GM13976 (cell line): ENCODE measurements at regions not wholly inside any gene's neighbourhood (a gene's known extent, or its start where the extent isn't known, plus 50 kb on each side); places are given as distances from the start of the nearest gene placed in this dataset.

Experiments used
- DNase-seq: peaks from one replicate; pipeline ENCODE4 v3.0.0; 2012; ENCODE audit warnings: low spot score
- CTCF ChIP-seq: IDR thresholded peaks from 2 replicates; pipeline ENCODE4 v1.5.1; 2012; ENCODE audit warnings: borderline replicate concordance, mild to moderate bottlenecking; ENCODE audit not compliant: insufficient read depth; ENCODE audit errors: extremely low read depth, missing control alignments, control extremely low read depth
- in situ Hi-C: fragments of 300-500 bp; cut with MboI; formaldehyde crosslinking; loops from one replicate; pipeline ENCODE4 v1.12.0; 2022; ENCODE audit warnings: low sequenced_read_pairs, mixed read lengths, inconsistent platforms; ENCODE audit not compliant: unreplicated experiment

- no peak for TF ChIP-seq CTCF
- in situ Hi-C loops: no loop called here
- no peak for DNase-seq
Measured at GRCh38 chr12:38399711-38400206, 83.2 kb downstream of the ALG10B start.

DNA sequence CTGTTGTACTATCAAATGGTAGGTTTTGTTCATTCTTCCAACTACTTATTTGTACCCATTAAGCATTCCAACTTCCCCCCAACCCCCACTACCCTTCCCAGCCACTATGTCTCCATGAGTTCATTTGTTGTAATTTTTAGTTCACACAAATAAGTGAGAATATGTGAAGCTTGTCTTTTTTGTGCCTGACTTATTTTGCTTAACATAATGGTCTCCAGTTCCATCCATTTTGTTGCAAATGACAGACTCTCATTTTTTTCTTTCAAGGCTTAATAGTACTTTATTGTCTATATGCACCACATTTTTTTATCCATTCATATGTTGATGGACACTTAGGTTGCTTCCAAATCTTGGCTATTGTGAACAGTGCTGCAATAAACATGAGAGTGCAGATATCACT, 86.2 kb downstream of the ALG10B start:
- in situ Hi-C loops: no loop called here
- TF ChIP-seq CTCF: no peak
- no peak for DNase-seq

DNA sequence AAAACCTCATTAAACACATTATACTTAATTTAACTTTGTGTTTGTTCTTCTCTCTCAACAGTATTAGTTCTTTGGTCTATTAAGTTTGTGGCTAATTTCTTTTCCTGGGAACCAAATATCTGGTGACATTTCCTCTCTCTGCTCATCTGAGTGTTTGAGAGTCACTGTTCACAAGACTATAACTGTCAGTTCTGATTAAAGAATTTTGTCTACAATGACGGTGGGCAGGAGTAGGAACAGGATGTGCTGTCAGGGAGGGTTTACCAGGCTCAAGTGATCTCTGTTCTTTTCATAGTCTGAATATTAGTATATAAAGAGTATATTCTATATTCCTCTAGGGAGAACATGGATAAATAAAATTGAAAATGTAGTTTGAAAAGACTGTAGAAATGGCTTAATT, 92.9 kb downstream of the ALG10B start:
- no peak for TF ChIP-seq CTCF
- in situ Hi-C loops: no loop called here
- DNase-seq: no peak

DNA sequence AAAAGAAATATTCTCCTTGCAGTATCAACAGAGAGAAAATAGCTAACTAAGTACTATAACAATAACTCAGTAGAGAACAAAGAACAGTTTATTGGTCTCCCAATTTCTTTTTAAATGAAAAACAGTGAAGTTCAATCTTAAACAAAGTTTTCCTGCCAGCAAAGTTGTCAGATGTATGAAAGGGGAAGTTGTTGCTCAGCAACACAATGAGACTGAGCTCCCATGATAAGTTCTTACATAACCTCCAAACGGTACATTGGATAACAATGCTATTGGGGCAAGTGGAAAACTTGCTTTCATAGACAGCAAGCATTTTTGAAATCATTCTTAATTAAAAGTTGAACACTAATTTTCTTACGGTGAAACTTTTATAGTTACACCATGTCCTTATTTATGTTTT, 94.9 kb downstream of the ALG10B start:
- no peak for TF ChIP-seq CTCF
- in situ Hi-C loops: no loop called here
- DNase-seq: no peak

DNA sequence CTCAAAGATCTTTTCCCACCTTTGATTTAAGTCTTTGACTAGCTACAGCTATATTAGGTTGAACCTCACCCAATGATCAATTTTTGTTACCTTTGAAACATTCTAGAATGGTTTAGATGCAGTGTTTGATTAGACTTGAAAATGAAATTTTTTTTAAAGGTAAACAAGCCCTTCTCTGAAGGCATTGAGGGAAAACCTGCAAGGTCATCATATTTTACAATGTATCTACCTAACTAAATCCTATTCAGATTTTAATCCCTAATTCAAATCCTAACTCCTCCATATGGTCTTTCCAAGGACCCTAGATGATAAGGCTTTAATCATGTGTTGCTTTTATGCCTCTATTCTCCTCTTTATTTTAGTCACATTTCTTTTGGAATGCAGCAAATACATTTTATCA, 95.4 kb downstream of the ALG10B start:
- DNase-seq: no peak
- no peak for TF ChIP-seq CTCF
- in situ Hi-C loops: no loop called here

DNA sequence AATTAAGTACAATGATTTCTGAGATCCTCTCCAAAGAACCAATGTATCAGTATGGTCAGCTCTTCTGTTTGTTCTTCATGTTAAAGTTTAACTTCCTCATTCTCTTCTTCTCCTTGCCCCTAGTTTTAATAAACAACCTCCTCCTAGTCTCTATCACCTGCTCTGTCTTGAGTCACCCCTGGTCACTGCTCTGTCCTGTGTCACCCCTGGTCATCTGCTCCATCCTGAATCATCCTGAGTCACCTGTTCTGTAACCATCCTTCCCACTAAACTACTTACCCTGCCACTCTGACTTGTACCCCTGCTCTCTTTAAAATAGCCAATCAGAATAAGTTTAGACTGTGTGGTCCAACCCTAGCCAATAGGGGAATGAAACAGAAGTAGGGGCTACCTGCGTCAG, 100.5 kb downstream of the ALG10B start:
- DNase-seq: no peak
- in situ Hi-C loops: no loop called here

More for the DNA sequence above, 100.5 kb downstream of the ALG10B start:
- TF ChIP-seq CTCF: no peak
